Peyer's patch (tissue), 4 donors: ENCODE measurements at regions not wholly inside any gene's neighbourhood (a gene's known extent, or its start where the extent isn't known, plus 50 kb on each side); places are given as distances from the start of the nearest gene placed in this dataset.

Source experiments
- POLR2A ChIP-seq, 2 donors: fragments of 450-650 bp; IDR thresholded peaks; one replicate each; pipeline ENCODE4 v1.5.1; 2017; ENCODE audit warnings: antibody characterized with exemption in 2 of 2, mild to moderate bottlenecking in 2 of 2, moderate library complexity in 2 of 2
- TF ChIP-seq, protein P1 (sequence below), 6 experiments: fragments of 450-650 bp in 4 of 6; fragments of 200-600 bp in 2 of 6; sonication (generic) in 1 of 6; IDR thresholded peaks; one replicate each; pipeline ENCODE4 v1.5.1; 2017 to 2019; ENCODE audit warnings: antibody characterized with exemption in 6 of 6, mild to moderate bottlenecking in 3 of 6, moderate library complexity in 1 of 6

DNA sequence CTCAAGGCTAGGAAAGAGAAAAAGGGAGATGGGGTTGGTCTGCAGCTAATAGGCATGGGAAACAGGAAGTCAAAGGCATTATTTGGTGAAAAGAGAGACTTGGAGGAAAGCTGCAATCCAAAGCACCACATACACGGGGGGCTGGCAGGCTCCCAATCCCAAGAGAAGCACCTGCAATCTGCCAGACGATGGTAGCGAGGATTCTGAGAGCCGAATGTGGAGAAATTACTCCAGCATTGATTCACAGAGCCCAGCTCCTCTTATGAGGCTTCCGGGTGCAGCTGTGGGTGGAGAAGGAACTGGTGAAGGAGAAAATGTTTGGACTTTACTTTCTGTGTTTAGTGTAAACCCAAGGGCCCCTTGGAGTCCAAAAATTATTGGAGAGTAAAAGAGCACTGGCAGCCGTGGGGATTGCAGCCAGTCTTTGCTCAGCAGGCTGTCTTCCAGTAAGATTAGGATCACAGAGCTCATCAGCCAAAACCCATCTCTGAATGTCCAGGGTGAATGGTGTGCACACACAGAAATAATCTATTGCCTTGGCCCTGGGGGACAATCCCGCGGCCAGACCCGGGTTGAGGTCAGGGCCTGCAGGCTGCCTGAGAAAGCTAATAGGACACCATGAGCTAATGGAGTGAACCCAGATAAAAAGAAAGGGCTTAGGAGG, 197.6 kb downstream of the KIT start:
- TF ChIP-seq, protein P1, sequence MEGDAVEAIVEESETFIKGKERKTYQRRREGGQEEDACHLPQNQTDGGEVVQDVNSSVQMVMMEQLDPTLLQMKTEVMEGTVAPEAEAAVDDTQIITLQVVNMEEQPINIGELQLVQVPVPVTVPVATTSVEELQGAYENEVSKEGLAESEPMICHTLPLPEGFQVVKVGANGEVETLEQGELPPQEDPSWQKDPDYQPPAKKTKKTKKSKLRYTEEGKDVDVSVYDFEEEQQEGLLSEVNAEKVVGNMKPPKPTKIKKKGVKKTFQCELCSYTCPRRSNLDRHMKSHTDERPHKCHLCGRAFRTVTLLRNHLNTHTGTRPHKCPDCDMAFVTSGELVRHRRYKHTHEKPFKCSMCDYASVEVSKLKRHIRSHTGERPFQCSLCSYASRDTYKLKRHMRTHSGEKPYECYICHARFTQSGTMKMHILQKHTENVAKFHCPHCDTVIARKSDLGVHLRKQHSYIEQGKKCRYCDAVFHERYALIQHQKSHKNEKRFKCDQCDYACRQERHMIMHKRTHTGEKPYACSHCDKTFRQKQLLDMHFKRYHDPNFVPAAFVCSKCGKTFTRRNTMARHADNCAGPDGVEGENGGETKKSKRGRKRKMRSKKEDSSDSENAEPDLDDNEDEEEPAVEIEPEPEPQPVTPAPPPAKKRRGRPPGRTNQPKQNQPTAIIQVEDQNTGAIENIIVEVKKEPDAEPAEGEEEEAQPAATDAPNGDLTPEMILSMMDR (IDR thresholded peaks at IDR 0.05): no peak
- no peak for TF ChIP-seq POLR2A (IDR thresholded peaks at IDR 0.05)
